Mesothelial cell of epicardium (in vitro differentiated cells): ENCODE measurements at regions not wholly inside any gene's neighbourhood (a gene's known extent, or its start where the extent isn't known, plus 50 kb on each side); places are given as distances from the start of the nearest gene placed in this dataset.
A peak's percentile ranks its signal among the peaks of the same experiment; 100 is the strongest.
"Not testable (repeated sequence)": the region's sequence is repeated elsewhere in the genome, so short reads cannot be mapped to it uniquely, and the experiment has no call there.

Experiments used
- DNase-seq, 2 experiments: peaks; one replicate each; pipeline ENCODE4 v3.0.0; 2021; ENCODE audit warnings: low spot score in 2 of 2; ENCODE audit not compliant: unreplicated experiment in 2 of 2
- H3K27ac Mint-ChIP-seq: 2 replicates; pipeline ENCODE4 v1.8.0; 2021; ENCODE audit warnings: mixed read lengths
- H3K27me3 Mint-ChIP-seq: 2 replicates; pipeline ENCODE4 v1.8.0; 2021; ENCODE audit warnings: low read depth, mixed read lengths
- H3K36me3 Mint-ChIP-seq: 2 replicates; pipeline ENCODE4 v1.8.0; 2021; ENCODE audit warnings: mixed read lengths
- H3K4me1 Mint-ChIP-seq: 2 replicates; pipeline ENCODE4 v1.8.0; 2021; ENCODE audit warnings: mixed read lengths
- H3K4me3 Mint-ChIP-seq: 2 replicates; pipeline ENCODE4 v1.8.0; 2021; ENCODE audit warnings: mild to moderate bottlenecking, moderate library complexity, mixed read lengths
- H3K9me3 Mint-ChIP-seq: 2 replicates; pipeline ENCODE4 v1.8.0; 2021; ENCODE audit warnings: mixed read lengths

- not testable (repeated sequence) for H3K36me3 Mint-ChIP-seq, H3K9me3 Mint-ChIP-seq, DNase-seq, H3K4me3 Mint-ChIP-seq, H3K27me3 Mint-ChIP-seq, H3K27ac Mint-ChIP-seq
- peaks cover 18% of the 10 kb centered on the region for H3K4me1 Mint-ChIP-seq
Measured at GRCh38 chr16:88151129-88151499, 199.9 kb downstream of the BANP start.

GRCh38 chr16:88151859-88152843 lies 200.9 kb downstream of the BANP start:
- Mint-ChIP-seq H3K4me1 (peaks cover 18% of the 10 kb centered on the region), H3K27ac (peak overlapping the region; percentile 72)
- not testable (repeated sequence) for DNase-seq, H3K9me3 Mint-ChIP-seq, H3K36me3 Mint-ChIP-seq, H3K4me3 Mint-ChIP-seq, H3K27me3 Mint-ChIP-seq

- DNase-seq, H3K4me3 Mint-ChIP-seq, H3K9me3 Mint-ChIP-seq, H3K27ac Mint-ChIP-seq, H3K27me3 Mint-ChIP-seq, H3K36me3 Mint-ChIP-seq: not testable (repeated sequence)
- H3K4me1 Mint-ChIP-seq, result peaks cover 18% of the 10 kb centered on the region
Measured at GRCh38 chr16:88152879-88153278, 201.6 kb downstream of the BANP start.

DNA sequence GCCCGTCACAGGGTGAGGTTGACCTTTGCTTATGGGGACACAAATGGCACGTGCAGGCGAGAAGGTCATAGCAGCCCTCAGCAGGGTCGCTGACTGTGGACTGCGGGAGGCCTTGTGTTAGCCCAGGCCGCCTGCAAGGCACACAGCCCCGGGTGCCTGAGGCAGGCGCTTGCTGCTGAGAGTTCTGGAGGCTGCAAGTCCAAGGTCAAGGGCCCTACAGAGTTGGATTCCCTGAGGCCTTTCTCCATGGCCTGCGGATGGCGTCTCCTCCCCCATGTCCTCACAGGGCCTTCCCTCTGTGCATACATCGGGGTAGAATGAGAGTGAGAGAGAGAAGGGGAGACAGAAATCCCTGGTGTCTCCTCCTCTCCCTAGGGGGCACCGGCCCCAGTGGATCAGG lies 202.3 kb downstream of the BANP start:
- DNase-seq, H3K4me3 Mint-ChIP-seq, H3K9me3 Mint-ChIP-seq, H3K27me3 Mint-ChIP-seq, H3K27ac Mint-ChIP-seq, H3K36me3 Mint-ChIP-seq: not testable (repeated sequence)
- peaks cover 18% of the 10 kb centered on the region for H3K4me1 Mint-ChIP-seq

GRCh38 chr16:88154886-88155285 lies 203.7 kb downstream of the BANP start:
- H3K4me3 Mint-ChIP-seq, H3K9me3 Mint-ChIP-seq, H3K27ac Mint-ChIP-seq, H3K27me3 Mint-ChIP-seq, H3K36me3 Mint-ChIP-seq, DNase-seq: not testable (repeated sequence)
- H3K4me1 Mint-ChIP-seq, result peaks cover 18% of the 10 kb centered on the region

GRCh38 chr16:88155681-88156080 lies 204.4 kb downstream of the BANP start:
- H3K27ac Mint-ChIP-seq, H3K9me3 Mint-ChIP-seq, H3K36me3 Mint-ChIP-seq, DNase-seq, H3K4me3 Mint-ChIP-seq, H3K27me3 Mint-ChIP-seq: not testable (repeated sequence)
- peaks cover 18% of the 10 kb centered on the region for H3K4me1 Mint-ChIP-seq

DNA sequence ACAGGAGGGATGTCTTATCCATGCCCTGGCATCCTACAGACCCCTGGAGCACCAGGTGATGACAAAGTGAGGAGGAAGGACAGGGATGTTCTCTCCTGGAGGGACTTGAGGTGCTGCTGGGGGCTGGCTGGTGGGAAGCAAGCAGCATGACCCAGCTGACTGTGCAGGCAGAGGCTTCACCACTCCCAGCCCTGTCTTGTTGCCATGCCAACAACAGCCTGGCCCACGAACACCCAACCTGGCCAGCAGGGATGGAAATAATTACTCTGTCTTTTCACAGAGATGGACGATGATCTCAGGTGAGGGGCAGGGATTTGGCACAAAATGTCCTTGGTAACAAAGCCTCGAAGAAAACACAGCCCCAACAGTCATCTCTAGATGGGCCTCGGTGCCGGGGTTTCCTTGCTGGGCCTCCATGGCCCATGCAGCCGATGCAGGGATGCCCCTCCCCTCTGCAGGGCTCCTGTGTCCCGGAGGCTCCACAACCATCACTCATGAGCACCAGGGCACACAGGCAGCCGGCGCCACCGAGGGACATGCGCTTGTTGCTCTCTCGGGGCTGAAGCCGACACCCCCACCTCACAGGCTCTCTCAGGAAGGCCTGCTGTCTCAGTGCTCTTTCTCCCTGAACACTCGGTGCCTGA lies 205.5 kb downstream of the BANP start:
- not testable (repeated sequence) for H3K36me3 Mint-ChIP-seq, H3K9me3 Mint-ChIP-seq, H3K4me3 Mint-ChIP-seq, DNase-seq, H3K27ac Mint-ChIP-seq, H3K27me3 Mint-ChIP-seq
- H3K4me1 Mint-ChIP-seq, result peaks cover 14% of the 10 kb centered on the region

GRCh38 chr16:88157686-88158085 lies 206.5 kb downstream of the BANP start:
- not testable (repeated sequence) for H3K36me3 Mint-ChIP-seq, H3K4me3 Mint-ChIP-seq, H3K27ac Mint-ChIP-seq, H3K27me3 Mint-ChIP-seq, H3K9me3 Mint-ChIP-seq, H3K4me1 Mint-ChIP-seq
- DNase-seq, result peak in 1 of 2 experiments; percentile 24

GRCh38 chr16:88158256-88159045 lies 207.2 kb downstream of the BANP start:
- not testable (repeated sequence) for H3K27me3 Mint-ChIP-seq, H3K9me3 Mint-ChIP-seq, H3K4me1 Mint-ChIP-seq, H3K27ac Mint-ChIP-seq, H3K36me3 Mint-ChIP-seq, H3K4me3 Mint-ChIP-seq
- peak in 1 of 2 experiments; percentile 24 for DNase-seq

GRCh38 chr16:88159046-88159896 lies 208.0 kb downstream of the BANP start:
- not testable (repeated sequence) for H3K9me3 Mint-ChIP-seq, H3K4me3 Mint-ChIP-seq, H3K27me3 Mint-ChIP-seq, H3K4me1 Mint-ChIP-seq, H3K36me3 Mint-ChIP-seq, H3K27ac Mint-ChIP-seq
- DNase-seq, result peak in 1 of 2 experiments; percentile 28

DNA sequence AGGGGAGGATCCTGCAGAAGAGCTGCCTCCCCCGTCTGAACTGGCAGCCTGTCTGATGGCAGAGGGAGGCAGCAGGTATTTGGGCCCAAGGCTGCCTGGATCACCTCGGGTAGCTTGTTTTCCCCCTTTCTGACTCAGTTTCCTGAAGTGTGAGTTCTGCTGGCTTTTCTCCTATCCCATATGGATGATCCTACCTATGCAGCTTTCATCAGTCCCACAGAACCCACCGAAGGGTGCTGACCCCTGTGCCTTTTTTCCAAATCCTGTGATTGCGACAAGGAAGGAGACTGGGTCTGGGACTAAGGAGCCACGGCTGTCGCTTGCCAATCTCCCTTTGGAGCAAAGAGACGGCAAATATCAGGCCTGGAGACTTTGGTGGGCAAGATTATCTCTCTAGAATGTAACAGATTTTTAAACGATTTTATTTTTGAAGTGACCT lies 208.7 kb downstream of the BANP start:
- not testable (repeated sequence) for H3K36me3 Mint-ChIP-seq, H3K4me3 Mint-ChIP-seq, H3K27me3 Mint-ChIP-seq, H3K27ac Mint-ChIP-seq, H3K4me1 Mint-ChIP-seq, H3K9me3 Mint-ChIP-seq
- peak in 1 of 2 experiments; percentile 6 for DNase-seq

DNA sequence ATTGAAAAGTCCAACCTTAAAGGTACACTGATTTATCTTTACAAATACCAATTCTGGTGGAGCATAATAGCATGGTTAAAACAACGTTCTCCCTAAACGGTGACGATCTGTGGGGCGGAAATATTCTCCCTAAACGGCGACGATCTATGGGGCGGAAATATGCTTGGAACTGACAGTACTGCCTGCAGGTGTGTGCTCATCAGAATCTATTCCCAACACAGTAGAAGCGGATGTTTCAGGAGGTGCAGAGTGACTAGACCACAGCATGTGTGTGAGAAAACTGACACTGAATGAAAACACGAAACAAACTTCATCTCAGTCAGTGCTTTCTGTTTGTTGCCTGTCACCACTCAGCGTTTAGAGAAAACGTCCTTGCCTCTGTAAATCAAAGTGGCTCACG lies 210.0 kb downstream of the BANP start:
- H3K9me3 Mint-ChIP-seq, H3K27ac Mint-ChIP-seq, H3K27me3 Mint-ChIP-seq, H3K36me3 Mint-ChIP-seq, H3K4me3 Mint-ChIP-seq: not testable (repeated sequence)
- peaks cover 15% of the 10 kb centered on the region for H3K4me1 Mint-ChIP-seq
- peak in 1 of 2 experiments; percentile 3 for DNase-seq

GRCh38 chr16:88161623-88162275 lies 210.5 kb downstream of the BANP start:
- not testable (repeated sequence) for H3K36me3 Mint-ChIP-seq, H3K27ac Mint-ChIP-seq, H3K4me3 Mint-ChIP-seq, H3K27me3 Mint-ChIP-seq, H3K9me3 Mint-ChIP-seq
- peak in 1 of 2 experiments; percentile 17 for DNase-seq
- peaks cover 20% of the 10 kb centered on the region for H3K4me1 Mint-ChIP-seq
